ENCODE measurements at regions not wholly inside any gene's neighbourhood (a gene's known extent, or its start where the extent isn't known, plus 50 kb on each side); places are given as distances from the start of the nearest gene placed in this dataset.

DNA sequence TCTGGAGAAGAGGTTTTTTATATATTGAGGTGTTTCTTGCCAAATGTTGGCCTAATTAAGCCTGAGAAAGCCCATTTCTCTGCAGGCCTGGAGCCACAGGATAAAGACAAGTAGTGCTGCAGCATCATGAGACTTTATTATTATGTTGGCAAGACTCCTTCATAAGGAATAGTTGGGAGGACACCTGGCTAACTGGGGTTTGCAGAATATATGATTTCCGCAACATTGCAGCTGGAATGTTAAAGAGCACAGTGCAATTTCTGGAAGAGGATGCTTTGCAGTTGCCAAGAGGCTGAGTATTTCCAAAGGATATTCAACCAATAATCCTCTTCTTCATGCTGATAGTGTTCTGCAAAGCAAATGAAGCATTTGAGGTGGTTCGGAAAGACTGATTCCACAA lies 1512.8 kb upstream of the LRRTM3 start:
- no peaks in the 10 kb centered on the region for H3K4me1 ChIP-seq (ENCODE audit: low read length)
- no peaks in the 10 kb centered on the region for H3K9me2 ChIP-seq (replicated peaks; ENCODE audit: insufficient read depth, low read length)
- TF ChIP-seq, protein P1, sequence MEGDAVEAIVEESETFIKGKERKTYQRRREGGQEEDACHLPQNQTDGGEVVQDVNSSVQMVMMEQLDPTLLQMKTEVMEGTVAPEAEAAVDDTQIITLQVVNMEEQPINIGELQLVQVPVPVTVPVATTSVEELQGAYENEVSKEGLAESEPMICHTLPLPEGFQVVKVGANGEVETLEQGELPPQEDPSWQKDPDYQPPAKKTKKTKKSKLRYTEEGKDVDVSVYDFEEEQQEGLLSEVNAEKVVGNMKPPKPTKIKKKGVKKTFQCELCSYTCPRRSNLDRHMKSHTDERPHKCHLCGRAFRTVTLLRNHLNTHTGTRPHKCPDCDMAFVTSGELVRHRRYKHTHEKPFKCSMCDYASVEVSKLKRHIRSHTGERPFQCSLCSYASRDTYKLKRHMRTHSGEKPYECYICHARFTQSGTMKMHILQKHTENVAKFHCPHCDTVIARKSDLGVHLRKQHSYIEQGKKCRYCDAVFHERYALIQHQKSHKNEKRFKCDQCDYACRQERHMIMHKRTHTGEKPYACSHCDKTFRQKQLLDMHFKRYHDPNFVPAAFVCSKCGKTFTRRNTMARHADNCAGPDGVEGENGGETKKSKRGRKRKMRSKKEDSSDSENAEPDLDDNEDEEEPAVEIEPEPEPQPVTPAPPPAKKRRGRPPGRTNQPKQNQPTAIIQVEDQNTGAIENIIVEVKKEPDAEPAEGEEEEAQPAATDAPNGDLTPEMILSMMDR (IDR thresholded peaks at IDR 0.05; ENCODE audit: low read length), result no peak
- TF ChIP-seq EZH2phosphoT487 (IDR thresholded peaks at IDR 0.05; ENCODE audit: low read length), result no peak
- no peak for TF ChIP-seq EZH2 (optimal IDR thresholded peaks at IDR 0.05; ENCODE audit: low read depth, low read length)
- H3K27me3 ChIP-seq (replicated peaks; ENCODE audit: insufficient read depth, low read length), result no peaks in the 10 kb centered on the region
- H3K27ac ChIP-seq (ENCODE audit: low read length), result no peak overlapping the region
- H4K20me1 ChIP-seq (ENCODE audit: insufficient read depth, low read length), result no peaks in the 10 kb centered on the region
- no peak overlapping the region for H3K4me2 ChIP-seq (ENCODE audit: low read depth, low read length)
- no peak overlapping the region for H3K4me3 ChIP-seq (ENCODE audit: low read length)
- H2AFZ ChIP-seq (ENCODE audit: low read length), result no peak overlapping the region
- H3K36me3 ChIP-seq (replicated peaks; ENCODE audit: insufficient read depth, low read length), result no peaks in the 10 kb centered on the region
- no peaks in the 10 kb centered on the region for H3K9me3 ChIP-seq (replicated peaks; ENCODE audit: insufficient read depth, low read length)
- no peak for DNase-seq
- no peak overlapping the region for H3K9ac ChIP-seq (ENCODE audit: low read length)
- H3K79me2 ChIP-seq (ENCODE audit: low read length), result no peaks in the 10 kb centered on the region
- no peaks in the 10 kb centered on the region for H3F3A ChIP-seq (ENCODE audit: insufficient read depth, low read length)

- Histone ChIP-seq H3K36me3 (replicated peaks; ENCODE audit: insufficient read depth, low read length) (no peaks in the 10 kb centered on the region), H3K27me3 (replicated peaks; ENCODE audit: insufficient read depth, low read length) (no peaks in the 10 kb centered on the region), H4K20me1 (ENCODE audit: insufficient read depth, low read length) (no peaks in the 10 kb centered on the region), H3K9me3 (replicated peaks; ENCODE audit: insufficient read depth, low read length) (no peaks in the 10 kb centered on the region), H3F3A (ENCODE audit: insufficient read depth, low read length) (no peaks in the 10 kb centered on the region), H2AFZ (ENCODE audit: low read length) (no peak overlapping the region), H3K4me3 (ENCODE audit: low read length) (no peak overlapping the region), H3K79me2 (ENCODE audit: low read length) (no peaks in the 10 kb centered on the region), H3K27ac (ENCODE audit: low read length) (no peak overlapping the region), H3K4me2 (ENCODE audit: low read depth, low read length) (no peak overlapping the region), H3K9ac (ENCODE audit: low read length) (no peak overlapping the region), H3K9me2 (replicated peaks; ENCODE audit: insufficient read depth, low read length) (no peaks in the 10 kb centered on the region), H3K4me1 (ENCODE audit: low read length) (no peaks in the 10 kb centered on the region)
- no peak for DNase-seq
- no peak for TF ChIP-seq EZH2 (optimal IDR thresholded peaks at IDR 0.05; ENCODE audit: low read depth, low read length)
- TF ChIP-seq, protein P1 (IDR thresholded peaks at IDR 0.05; ENCODE audit: low read length), result no peak
- no peak for TF ChIP-seq EZH2phosphoT487 (IDR thresholded peaks at IDR 0.05; ENCODE audit: low read length)
Measured at GRCh38 chr10:65415318-65415717, 1510.5 kb upstream of the LRRTM3 start.

DNA sequence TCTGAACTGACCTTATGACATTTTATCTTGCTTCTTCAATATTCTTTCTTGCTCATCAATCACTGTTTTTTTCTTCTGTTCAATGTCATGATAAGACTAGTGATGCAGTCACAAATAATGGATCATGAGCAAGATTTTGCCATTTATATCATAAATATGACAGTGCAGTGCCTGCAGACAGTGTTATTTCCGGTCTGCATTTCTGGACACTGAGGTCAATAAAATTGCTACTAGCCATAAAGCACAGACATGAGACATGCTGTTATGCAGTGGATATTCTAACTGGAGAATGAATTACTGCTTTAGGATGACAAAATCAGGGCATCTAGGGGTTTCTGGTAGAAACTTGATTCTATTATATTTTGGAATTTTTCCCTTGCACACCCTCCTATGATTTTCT lies 1509.7 kb upstream of the LRRTM3 start:
- TF ChIP-seq, protein P1 (IDR thresholded peaks at IDR 0.05; ENCODE audit: low read length), result no peak
- TF ChIP-seq EZH2phosphoT487 (IDR thresholded peaks at IDR 0.05; ENCODE audit: low read length), result no peak
- no peak for TF ChIP-seq EZH2 (optimal IDR thresholded peaks at IDR 0.05; ENCODE audit: low read depth, low read length)
- no peak for DNase-seq
- Histone ChIP-seq H3K36me3 (replicated peaks; ENCODE audit: insufficient read depth, low read length) (no peaks in the 10 kb centered on the region), H3K4me3 (ENCODE audit: low read length) (no peak overlapping the region), H3K27me3 (replicated peaks; ENCODE audit: insufficient read depth, low read length) (no peaks in the 10 kb centered on the region), H4K20me1 (ENCODE audit: insufficient read depth, low read length) (no peaks in the 10 kb centered on the region), H3F3A (ENCODE audit: insufficient read depth, low read length) (no peaks in the 10 kb centered on the region), H3K4me1 (ENCODE audit: low read length) (no peaks in the 10 kb centered on the region), H3K4me2 (ENCODE audit: low read depth, low read length) (no peak overlapping the region), H2AFZ (ENCODE audit: low read length) (no peak overlapping the region), H3K9me3 (replicated peaks; ENCODE audit: insufficient read depth, low read length) (no peaks in the 10 kb centered on the region), H3K9me2 (replicated peaks; ENCODE audit: insufficient read depth, low read length) (no peaks in the 10 kb centered on the region), H3K27ac (ENCODE audit: low read length) (no peak overlapping the region), H3K79me2 (ENCODE audit: low read length) (no peaks in the 10 kb centered on the region), H3K9ac (ENCODE audit: low read length) (no peak overlapping the region)

All from MM.1S (cell line).